OCI-LY3 (cell line): ENCODE measurements at regions not wholly inside any gene's neighbourhood (a gene's known extent, or its start where the extent isn't known, plus 50 kb on each side); places are given as distances from the start of the nearest gene placed in this dataset.

Experiments used
- H2AFZ ChIP-seq: fragments of 200-600, 300-600 bp; shearing (Covaris generic); 2 replicates; pipeline ENCODE4 v1.6.0; 2014; ENCODE audit warnings: antibody characterized with exemption, low read depth, low read length
- H3K27ac ChIP-seq: fragments of 200-600, 300-600 bp; sonication (generic); 2 replicates; pipeline ENCODE4 v1.5.1; 2014; ENCODE audit warnings: mild to moderate bottlenecking, low read length, moderate library complexity, mixed read lengths
- H3K27me3 ChIP-seq: fragments of 200-600, 300-600 bp; sonication (generic); 2 replicates; pipeline ENCODE4 v1.6.1; 2014; ENCODE audit warnings: low read depth, low read length, mixed read lengths
- H3K36me3 ChIP-seq: fragments of 200-600, 300-600 bp; sonication (generic); replicated peaks from 2 replicates; pipeline ENCODE3; 2014; ENCODE audit warnings: low read depth, low read length, mixed read lengths
- H3K4me1 ChIP-seq: fragments of 300-600, 200-600 bp; sonication (generic); 2 replicates; pipeline ENCODE4 v1.6.1; 2014; ENCODE audit warnings: low read length, mixed read lengths
- H3K4me2 ChIP-seq: fragments of 200-600, 300-600 bp; sonication (generic); 2 replicates; pipeline ENCODE4 v1.6.1; 2014; ENCODE audit warnings: low read length, mixed read lengths
- H3K4me3 ChIP-seq: fragments of 300-600, 200-600 bp; sonication (generic); 2 replicates; pipeline ENCODE4 v1.5.1; 2014; ENCODE audit warnings: antibody characterized with exemption, mild to moderate bottlenecking, low read length, moderate library complexity
- H3K79me2 ChIP-seq: fragments of 300-600, 200-600 bp; shearing (Covaris generic); 2 replicates; pipeline ENCODE4 v1.6.1; 2014; ENCODE audit warnings: mild to moderate bottlenecking, low read length, mixed read lengths
- H3K9ac ChIP-seq: fragments of 300-600, 200-600 bp; shearing (Covaris generic); 2 replicates; pipeline ENCODE4 v1.6.0; 2014; ENCODE audit warnings: mild to moderate bottlenecking, low read length, moderate library complexity
- H3K9me3 ChIP-seq: fragments of 200-600, 300-600 bp; shearing (Covaris generic); 2 replicates; pipeline ENCODE4 v1.6.1; 2014; ENCODE audit warnings: low read length, mixed read lengths; ENCODE audit not compliant: insufficient read depth
- H4K20me1 ChIP-seq: fragments of 200-600, 300-600 bp; sonication (generic); 2 replicates; pipeline ENCODE4 v1.6.1; 2016; ENCODE audit warnings: low read length, mixed read lengths; ENCODE audit not compliant: insufficient read depth
- CTCF ChIP-seq: fragments of 200-600, 300-600 bp; sonication (generic); IDR thresholded peaks from 2 replicates; pipeline ENCODE4 v1.5.1; 2014; ENCODE audit warnings: antibody characterized with exemption, low read length, low read depth
- EZH2phosphoT487 ChIP-seq: fragments of 200-600 bp; shearing (Covaris generic); IDR thresholded peaks from 2 replicates; pipeline ENCODE4 v1.6.1; 2018; ENCODE audit warnings: antibody characterized with exemption, mixed run types, low read depth

- H4K20me1 ChIP-seq: no peaks in the 10 kb centered on the region
- no peak overlapping the region for H2AFZ ChIP-seq
- peaks cover 15% of the 10 kb centered on the region for H3K4me1 ChIP-seq
- H3K9ac ChIP-seq: no peak overlapping the region
- no peaks in the 10 kb centered on the region for H3K9me3 ChIP-seq
- H3K27ac ChIP-seq: no peak overlapping the region
- H3K4me2 ChIP-seq: no peak overlapping the region
- H3K79me2 ChIP-seq: no peaks in the 10 kb centered on the region
- H3K36me3 ChIP-seq: no peaks in the 10 kb centered on the region
- no peak overlapping the region for H3K4me3 ChIP-seq
- TF ChIP-seq CTCF (no peak), EZH2phosphoT487 (no peak)
- no peaks in the 10 kb centered on the region for H3K27me3 ChIP-seq
Measured at GRCh38 chr2:224312741-224313140, 89.2 kb downstream of the FAM124B start.

DNA sequence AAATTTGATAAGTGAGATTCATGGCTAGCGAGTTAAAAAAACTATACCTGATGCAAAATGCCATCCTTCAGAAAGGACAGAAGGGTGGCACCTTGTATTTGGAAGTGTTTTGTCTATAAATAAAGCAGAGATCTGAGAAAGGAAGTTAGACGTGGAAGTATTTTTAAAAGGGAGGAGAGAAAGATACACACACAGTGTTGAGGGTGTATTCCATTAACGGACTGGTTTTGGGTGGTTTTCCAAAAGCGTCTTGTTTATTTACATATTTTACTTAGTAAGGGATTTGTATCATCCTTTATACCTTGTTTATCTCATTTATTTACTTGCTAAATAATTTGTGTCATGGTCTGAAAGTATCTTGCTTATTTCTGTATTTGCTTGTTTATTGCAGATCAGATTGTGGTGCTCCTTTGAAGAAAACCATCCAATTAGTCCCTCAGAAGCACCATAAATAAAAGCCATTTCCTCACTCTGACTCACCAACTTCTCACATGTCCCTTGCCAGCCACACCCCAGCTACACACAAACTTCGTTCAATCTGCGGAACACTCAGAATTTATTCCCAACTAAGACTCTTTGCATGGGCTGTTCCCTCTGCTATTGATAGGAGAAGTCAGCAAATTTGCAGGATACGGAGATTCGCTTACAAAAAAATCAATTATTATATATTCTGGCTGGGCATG, 90.8 kb downstream of the FAM124B start:
- H3K9me3 ChIP-seq: no peaks in the 10 kb centered on the region
- no peak overlapping the region for H3K27ac ChIP-seq
- H3K4me3 ChIP-seq: no peak overlapping the region
- no peak overlapping the region for H2AFZ ChIP-seq
- H3K4me2 ChIP-seq: no peak overlapping the region
- H3K9ac ChIP-seq: no peak overlapping the region
- no peaks in the 10 kb centered on the region for H3K36me3 ChIP-seq
- peaks cover 15% of the 10 kb centered on the region for H3K4me1 ChIP-seq
- H3K79me2 ChIP-seq: no peaks in the 10 kb centered on the region
- TF ChIP-seq CTCF (no peak), EZH2phosphoT487 (no peak)
- H4K20me1 ChIP-seq: no peaks in the 10 kb centered on the region
- no peaks in the 10 kb centered on the region for H3K27me3 ChIP-seq

GRCh38 chr2:224309176-224309575, 92.7 kb downstream of the FAM124B start:
- no peaks in the 10 kb centered on the region for H4K20me1 ChIP-seq

More at GRCh38 chr2:224309176-224309575, 92.7 kb downstream of the FAM124B start:
- H3K79me2 ChIP-seq: no peaks in the 10 kb centered on the region
- H3K4me3 ChIP-seq: no peak overlapping the region
- H3K4me2 ChIP-seq: no peak overlapping the region
- no peak for TF ChIP-seq EZH2phosphoT487
- TF ChIP-seq CTCF: no peak
- peaks cover 15% of the 10 kb centered on the region for H3K4me1 ChIP-seq
- H3K27ac ChIP-seq: no peak overlapping the region
- H2AFZ ChIP-seq: no peak overlapping the region
- no peaks in the 10 kb centered on the region for H3K9me3 ChIP-seq
- H3K9ac ChIP-seq: no peak overlapping the region
- no peaks in the 10 kb centered on the region for H3K27me3 ChIP-seq
- no peaks in the 10 kb centered on the region for H3K36me3 ChIP-seq
